ENCODE measurements at regions not wholly inside any gene's neighbourhood (a gene's known extent, or its start where the extent isn't known, plus 50 kb on each side); places are given as distances from the start of the nearest gene placed in this dataset.
"Not testable (repeated sequence)": the region's sequence is repeated elsewhere in the genome, so short reads cannot be mapped to it uniquely, and the experiment has no call there.

DNA sequence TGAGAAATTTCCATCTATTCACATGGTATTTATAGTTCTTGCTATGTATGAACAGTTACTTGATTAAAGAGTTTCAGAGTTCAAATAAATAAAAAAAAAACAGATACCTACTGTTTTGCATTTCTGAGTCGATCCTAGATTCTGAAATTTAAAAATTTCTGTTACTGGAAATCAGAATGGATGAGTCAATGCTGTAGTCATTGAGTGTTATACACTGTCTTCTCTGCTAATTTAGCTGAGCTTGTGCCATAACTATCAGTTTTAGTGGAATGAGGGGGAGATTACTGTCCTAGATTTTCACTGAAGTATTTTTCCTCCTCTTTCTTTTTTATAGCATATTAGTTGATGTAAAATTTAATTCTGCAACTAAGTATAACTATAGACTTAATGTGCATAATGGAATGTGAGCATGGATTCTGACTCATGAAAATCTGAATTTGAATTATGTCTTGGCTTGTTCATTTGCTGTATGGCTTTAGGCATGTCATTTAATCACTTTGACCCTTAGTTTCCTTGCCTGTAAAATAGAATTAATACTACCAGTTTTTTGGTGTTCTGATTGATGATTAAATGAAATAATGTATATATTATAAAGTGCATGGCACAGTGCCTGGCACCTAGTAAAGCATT, 581.5 kb upstream of the CHD1 start:
- H3K9me3 ChIP-seq (ENCODE audit: control insufficient read depth, insufficient read depth, low read length); H3K4me2 ChIP-seq (ENCODE audit: low read length); H3K9me2 ChIP-seq (replicated peaks; ENCODE audit: control insufficient read depth, low read length); H4K20me1 ChIP-seq (ENCODE audit: control insufficient read depth, insufficient read depth, low read depth, low read length); H3K4me3 ChIP-seq (ENCODE audit: low read length); H3F3A ChIP-seq (ENCODE audit: control insufficient read depth, insufficient read depth); H3K4me1 ChIP-seq (ENCODE audit: control insufficient read depth, low read length); H3K27ac ChIP-seq (ENCODE audit: low read depth, low read length); H3K27me3 ChIP-seq (ENCODE audit: control insufficient read depth, low read length); H3K36me3 ChIP-seq (ENCODE audit: control insufficient read depth, low read length); H3K79me2 ChIP-seq (ENCODE audit: control insufficient read depth, low read length): not testable (repeated sequence)

- not testable (repeated sequence) for H3K4me1 ChIP-seq (ENCODE audit: control insufficient read depth, low read length); H3K4me3 ChIP-seq (ENCODE audit: low read length); H4K20me1 ChIP-seq (ENCODE audit: control insufficient read depth, insufficient read depth, low read depth, low read length); H3K9me2 ChIP-seq (replicated peaks; ENCODE audit: control insufficient read depth, low read length); H3K4me2 ChIP-seq (ENCODE audit: low read length); H3K27ac ChIP-seq (ENCODE audit: low read depth, low read length); H3K27me3 ChIP-seq (ENCODE audit: control insufficient read depth, low read length); H3K36me3 ChIP-seq (ENCODE audit: control insufficient read depth, low read length); H3F3A ChIP-seq (ENCODE audit: control insufficient read depth, insufficient read depth); H3K9me3 ChIP-seq (ENCODE audit: control insufficient read depth, insufficient read depth, low read length); H3K79me2 ChIP-seq (ENCODE audit: control insufficient read depth, low read length)
These were observed 580.3 kb upstream of the CHD1 start for GRCh38 chr5:99509064-99509463.

- not testable (repeated sequence) for H3K4me2 ChIP-seq (ENCODE audit: low read length); H3K79me2 ChIP-seq (ENCODE audit: control insufficient read depth, low read length); H3K27me3 ChIP-seq (ENCODE audit: control insufficient read depth, low read length); H3K9me2 ChIP-seq (replicated peaks; ENCODE audit: control insufficient read depth, low read length); H3K4me3 ChIP-seq (ENCODE audit: low read length); H3K36me3 ChIP-seq (ENCODE audit: control insufficient read depth, low read length); H3K27ac ChIP-seq (ENCODE audit: low read depth, low read length); H3F3A ChIP-seq (ENCODE audit: control insufficient read depth, insufficient read depth); H3K4me1 ChIP-seq (ENCODE audit: control insufficient read depth, low read length); H3K9me3 ChIP-seq (ENCODE audit: control insufficient read depth, insufficient read depth, low read length); H4K20me1 ChIP-seq (ENCODE audit: control insufficient read depth, insufficient read depth, low read depth, low read length)
These were observed 566.6 kb upstream of the CHD1 start for GRCh38 chr5:99495456-99495855.

DNA sequence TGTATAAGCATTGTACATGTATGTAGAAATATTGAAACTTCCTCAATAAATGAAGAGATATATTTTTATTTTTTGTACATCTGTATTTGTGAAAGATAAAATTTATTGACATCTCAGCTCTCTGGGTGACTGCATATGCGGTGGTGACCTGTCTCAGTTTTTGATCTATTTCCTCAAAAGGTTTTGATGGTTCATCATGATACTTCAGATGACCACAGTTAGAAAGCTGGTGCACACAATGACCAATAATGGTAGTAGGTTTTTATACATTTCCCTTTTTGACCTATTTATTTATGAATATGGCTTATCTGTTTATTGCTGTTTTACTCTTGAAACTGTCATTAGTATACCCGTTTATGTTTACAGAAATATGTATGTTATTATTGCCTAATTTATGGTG, 549.6 kb upstream of the CHD1 start:
- H3K27ac ChIP-seq (ENCODE audit: low read depth, low read length); H3K4me1 ChIP-seq (ENCODE audit: control insufficient read depth, low read length); H3K27me3 ChIP-seq (ENCODE audit: control insufficient read depth, low read length); H4K20me1 ChIP-seq (ENCODE audit: control insufficient read depth, insufficient read depth, low read depth, low read length); H3K9me3 ChIP-seq (ENCODE audit: control insufficient read depth, insufficient read depth, low read length); H3K4me2 ChIP-seq (ENCODE audit: low read length); H3K4me3 ChIP-seq (ENCODE audit: low read length); H3F3A ChIP-seq (ENCODE audit: control insufficient read depth, insufficient read depth); H3K36me3 ChIP-seq (ENCODE audit: control insufficient read depth, low read length); H3K9me2 ChIP-seq (replicated peaks; ENCODE audit: control insufficient read depth, low read length); H3K79me2 ChIP-seq (ENCODE audit: control insufficient read depth, low read length): not testable (repeated sequence)

GRCh38 chr5:99473328-99473727, 544.5 kb upstream of the CHD1 start:
- not testable (repeated sequence) for H3K9me2 ChIP-seq (replicated peaks; ENCODE audit: control insufficient read depth, low read length); H3K4me3 ChIP-seq (ENCODE audit: low read length); H3K27ac ChIP-seq (ENCODE audit: low read depth, low read length); H3K79me2 ChIP-seq (ENCODE audit: control insufficient read depth, low read length); H4K20me1 ChIP-seq (ENCODE audit: control insufficient read depth, insufficient read depth, low read depth, low read length); H3K9me3 ChIP-seq (ENCODE audit: control insufficient read depth, insufficient read depth, low read length); H3K27me3 ChIP-seq (ENCODE audit: control insufficient read depth, low read length); H3K4me1 ChIP-seq (ENCODE audit: control insufficient read depth, low read length); H3K4me2 ChIP-seq (ENCODE audit: low read length); H3K36me3 ChIP-seq (ENCODE audit: control insufficient read depth, low read length); H3F3A ChIP-seq (ENCODE audit: control insufficient read depth, insufficient read depth)

DNA sequence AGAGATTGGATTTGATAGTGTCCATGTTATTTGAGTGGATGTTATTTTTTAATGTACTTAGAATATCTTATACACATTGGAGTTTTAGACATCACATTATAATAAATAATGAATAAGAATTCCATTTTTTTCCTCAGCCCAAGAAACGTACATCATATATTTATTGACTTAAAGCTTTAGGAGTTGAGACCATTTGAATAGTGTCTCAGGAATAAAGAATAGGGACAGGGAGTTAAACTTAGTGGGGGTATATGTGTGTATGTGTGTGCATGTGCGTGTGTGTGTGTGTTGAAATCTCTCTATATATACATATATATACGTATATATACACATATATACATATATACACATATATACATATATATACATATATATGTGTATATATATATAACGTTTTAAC, 542.9 kb upstream of the CHD1 start:
- H3K4me2 ChIP-seq (ENCODE audit: low read length); H3K4me1 ChIP-seq (ENCODE audit: control insufficient read depth, low read length); H3K4me3 ChIP-seq (ENCODE audit: low read length); H3F3A ChIP-seq (ENCODE audit: control insufficient read depth, insufficient read depth); H3K9me2 ChIP-seq (replicated peaks; ENCODE audit: control insufficient read depth, low read length); H4K20me1 ChIP-seq (ENCODE audit: control insufficient read depth, insufficient read depth, low read depth, low read length); H3K9me3 ChIP-seq (ENCODE audit: control insufficient read depth, insufficient read depth, low read length); H3K27me3 ChIP-seq (ENCODE audit: control insufficient read depth, low read length); H3K27ac ChIP-seq (ENCODE audit: low read depth, low read length); H3K36me3 ChIP-seq (ENCODE audit: control insufficient read depth, low read length); H3K79me2 ChIP-seq (ENCODE audit: control insufficient read depth, low read length): not testable (repeated sequence)

GRCh38 chr5:99471178-99471577, 542.4 kb upstream of the CHD1 start:
- H3K9me3 ChIP-seq (ENCODE audit: control insufficient read depth, insufficient read depth, low read length); H3K27ac ChIP-seq (ENCODE audit: low read depth, low read length): not testable (repeated sequence)

GRCh38 chr5:99470636-99471035, 541.8 kb upstream of the CHD1 start:
- not testable (repeated sequence) for H3K27ac ChIP-seq (ENCODE audit: low read depth, low read length); H3F3A ChIP-seq (ENCODE audit: control insufficient read depth, insufficient read depth); H3K4me1 ChIP-seq (ENCODE audit: control insufficient read depth, low read length); H3K4me2 ChIP-seq (ENCODE audit: low read length); H3K36me3 ChIP-seq (ENCODE audit: control insufficient read depth, low read length); H3K79me2 ChIP-seq (ENCODE audit: control insufficient read depth, low read length); H4K20me1 ChIP-seq (ENCODE audit: control insufficient read depth, insufficient read depth, low read depth, low read length); H3K27me3 ChIP-seq (ENCODE audit: control insufficient read depth, low read length); H3K9me3 ChIP-seq (ENCODE audit: control insufficient read depth, insufficient read depth, low read length); H3K9me2 ChIP-seq (replicated peaks; ENCODE audit: control insufficient read depth, low read length); H3K4me3 ChIP-seq (ENCODE audit: low read length)

More at GRCh38 chr5:99471178-99471577, 542.4 kb upstream of the CHD1 start:
- H3K4me1 ChIP-seq (ENCODE audit: control insufficient read depth, low read length); H3K4me2 ChIP-seq (ENCODE audit: low read length); H3K9me2 ChIP-seq (replicated peaks; ENCODE audit: control insufficient read depth, low read length); H3K4me3 ChIP-seq (ENCODE audit: low read length); H3F3A ChIP-seq (ENCODE audit: control insufficient read depth, insufficient read depth); H3K79me2 ChIP-seq (ENCODE audit: control insufficient read depth, low read length); H3K27me3 ChIP-seq (ENCODE audit: control insufficient read depth, low read length); H3K36me3 ChIP-seq (ENCODE audit: control insufficient read depth, low read length); H4K20me1 ChIP-seq (ENCODE audit: control insufficient read depth, insufficient read depth, low read depth, low read length): not testable (repeated sequence)
